Trophoblast cell (in vitro differentiated cells and primary cell): ENCODE measurements at regions not wholly inside any gene's neighbourhood (a gene's known extent, or its start where the extent isn't known, plus 50 kb on each side); places are given as distances from the start of the nearest gene placed in this dataset.

Source experiments
- DNase-seq, 2 donors: peaks; one replicate each; pipeline ENCODE4 v3.0.0-alpha.2; 2016
- H2AFZ ChIP-seq: 2 replicates; pipeline ENCODE4 v1.6.1; 2013; ENCODE audit warnings: low read length, moderate library complexity, mild to moderate bottlenecking; ENCODE audit not compliant: insufficient read depth, poor library complexity
- H2AK5ac ChIP-seq: 2 replicates; pipeline ENCODE4 v1.6.1; 2013; ENCODE audit warnings: mild to moderate bottlenecking, low read length
- H2BK120ac ChIP-seq: 2 replicates; pipeline ENCODE4 v1.6.1; 2013; ENCODE audit warnings: low read length, mild to moderate bottlenecking, moderate library complexity; ENCODE audit not compliant: insufficient read depth, poor library complexity
- H2BK12ac ChIP-seq: 2 replicates; pipeline ENCODE4 v1.6.1; 2013; ENCODE audit warnings: mild to moderate bottlenecking, low read length, moderate library complexity
- H2BK5ac ChIP-seq: 2 replicates; pipeline ENCODE4 v1.6.1; 2013; ENCODE audit warnings: low read length, low read depth, moderate library complexity, mild to moderate bottlenecking; ENCODE audit not compliant: poor library complexity
- H3K14ac ChIP-seq: 2 replicates; pipeline ENCODE4 v1.6.1; 2013; ENCODE audit warnings: mild to moderate bottlenecking, low read length
- H3K18ac ChIP-seq: 2 replicates; pipeline ENCODE4 v1.6.1; 2013; ENCODE audit warnings: mild to moderate bottlenecking, low read length
- H3K23ac ChIP-seq: 2 replicates; pipeline ENCODE4 v1.6.1; 2013; ENCODE audit warnings: low read length
- H3K27ac ChIP-seq: 2 replicates; pipeline ENCODE4 v1.5.1; 2013; ENCODE audit warnings: low read depth, mild to moderate bottlenecking, inconsistent platforms, low read length, moderate library complexity
- H3K27me3 ChIP-seq: 2 replicates; pipeline ENCODE4 v1.6.1; 2013; ENCODE audit warnings: inconsistent platforms, mild to moderate bottlenecking, low read length, moderate library complexity; ENCODE audit not compliant: insufficient read depth
- H3K36me3 ChIP-seq, 2 experiments: 1 replicate in 1 of 2; 2 replicates in 1 of 2; pipeline ENCODE4 v1.6.1; 2013; ENCODE audit warnings: low read length in 2 of 2, mild to moderate bottlenecking in 2 of 2, moderate library complexity in 1 of 2; ENCODE audit not compliant: insufficient read depth in 2 of 2, control insufficient read depth in 1 of 2
- H3K4ac ChIP-seq: 2 replicates; pipeline ENCODE4 v1.6.1; 2013; ENCODE audit warnings: low read depth, mild to moderate bottlenecking, low read length, moderate library complexity
- H3K4me1 ChIP-seq, 2 experiments: 1 replicate in 1 of 2; 2 replicates in 1 of 2; pipeline ENCODE4 v1.6.1; 2013; ENCODE audit warnings: low read length in 2 of 2, mild to moderate bottlenecking in 2 of 2, moderate library complexity in 1 of 2; ENCODE audit not compliant: insufficient read depth in 2 of 2, control insufficient read depth in 1 of 2
- H3K4me2 ChIP-seq: 2 replicates; pipeline ENCODE4 v1.6.1; 2013; ENCODE audit warnings: inconsistent platforms, mild to moderate bottlenecking, low read length, moderate library complexity
- H3K4me3 ChIP-seq: 2 replicates; pipeline ENCODE4 v1.5.1; 2013; ENCODE audit warnings: mild to moderate bottlenecking, low read depth, low read length, inconsistent platforms
- H3K79me1 ChIP-seq: one replicate; pipeline ENCODE4 v1.6.1; 2013; ENCODE audit warnings: low read length
- H3K79me2 ChIP-seq: 2 replicates; pipeline ENCODE4 v1.6.1; 2013; ENCODE audit warnings: low read length, mild to moderate bottlenecking; ENCODE audit not compliant: control insufficient read depth, insufficient read depth, poor library complexity
- H3K9ac ChIP-seq: 2 replicates; pipeline ENCODE4 v1.6.1; 2013; ENCODE audit warnings: mild to moderate bottlenecking, low read length
- H3K9me3 ChIP-seq: 2 replicates; pipeline ENCODE4 v1.6.1; 2013; ENCODE audit warnings: low read depth, mild to moderate bottlenecking, control low read depth, inconsistent platforms, low read length; ENCODE audit not compliant: insufficient read depth
- H4K12ac ChIP-seq: 2 replicates; pipeline ENCODE4 v1.6.1; 2013; ENCODE audit warnings: low read depth, mild to moderate bottlenecking, low read length, moderate library complexity
- H4K8ac ChIP-seq: 2 replicates; pipeline ENCODE4 v1.6.1; 2013; ENCODE audit warnings: low read depth, mild to moderate bottlenecking, low read length, moderate library complexity
- H4K91ac ChIP-seq: one replicate; pipeline ENCODE4 v1.6.1; 2013; ENCODE audit warnings: low read depth, mild to moderate bottlenecking, low read length, moderate library complexity
- WGBS: extraction: QIAGEN DNeasy Blood & Tissue Kit; methylation state at CpG from one replicate; pipeline ENCODE4 v1.1.7; 2013; ENCODE audit warnings: missing lambda C conversion rate; ENCODE audit not compliant: insufficient read length, insufficient coverage; ENCODE audit errors: extremely low coverage; 5-methylcytosine and 5-hydroxymethylcytosine counted together

DNA sequence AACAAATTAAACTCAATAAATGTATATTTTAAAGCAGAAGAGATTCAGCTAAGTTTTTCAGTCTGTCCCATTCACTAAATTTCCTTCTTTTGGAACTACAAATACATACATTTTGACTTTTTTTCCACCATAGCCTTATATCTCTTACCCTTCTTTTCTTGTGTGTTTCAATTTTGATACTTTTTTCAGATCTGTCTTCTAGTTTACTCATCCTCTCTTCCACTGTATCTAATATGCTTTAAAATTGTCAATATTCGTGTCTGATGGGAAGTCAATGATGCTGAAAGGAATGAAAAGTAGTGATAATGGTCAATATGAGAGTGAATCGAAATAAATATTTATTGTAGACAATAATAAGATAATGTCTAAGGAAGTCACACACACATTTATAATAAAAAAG lies 332.3 kb upstream of the KIRREL3 start:
- WGBS, result no CpG with 5 or more reads among the region's 2 CpGs
- Histone ChIP-seq H3K14ac (no peak overlapping the region), H2AK5ac (no peak overlapping the region), H3K9me3 (no peaks in the 10 kb centered on the region), H3K4me2 (no peak overlapping the region), H3K36me3 (no peaks in the 10 kb centered on the region), H3K79me2 (no peaks in the 10 kb centered on the region), H4K12ac (no peak overlapping the region), H3K9ac (no peak overlapping the region), H2BK120ac (no peak overlapping the region), H3K4me3 (no peak overlapping the region), H2AFZ (no peak overlapping the region), H3K4me1 (no peaks in the 10 kb centered on the region), H3K18ac (no peak overlapping the region), H3K23ac (no peak overlapping the region), H3K27me3 (no peaks in the 10 kb centered on the region), H3K4ac (no peak overlapping the region), H3K79me1 (no peaks in the 10 kb centered on the region), H4K91ac (no peak overlapping the region), H3K27ac (no peak overlapping the region), H2BK12ac (no peak overlapping the region), H4K8ac (no peak overlapping the region), H2BK5ac (no peak overlapping the region)
- no peak for DNase-seq

DNA sequence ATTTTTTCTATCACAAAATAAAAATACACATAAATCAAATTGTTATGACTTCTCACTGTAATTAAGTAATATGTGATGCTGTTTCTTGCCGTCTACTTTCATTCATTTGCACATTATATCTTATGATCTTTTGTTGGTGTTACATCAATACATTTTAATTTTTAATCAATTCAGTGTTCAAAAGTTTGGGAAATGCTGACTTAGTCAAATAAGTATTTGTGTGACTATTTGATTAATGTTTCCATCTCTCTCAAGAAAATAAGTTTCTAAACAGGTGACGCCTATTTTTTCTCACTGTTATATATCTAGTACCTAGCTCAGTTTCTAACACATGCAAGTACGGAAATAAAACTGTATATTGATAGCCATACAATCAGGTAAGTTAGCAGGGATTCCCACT lies 329.5 kb upstream of the KIRREL3 start:
- H3K14ac ChIP-seq, result no peak overlapping the region
- no peak overlapping the region for H2AK5ac ChIP-seq
- no peak overlapping the region for H2BK5ac ChIP-seq
- no peak for DNase-seq
- H3K9ac ChIP-seq, result no peak overlapping the region
- H3K79me2 ChIP-seq, result no peaks in the 10 kb centered on the region
- H4K12ac ChIP-seq, result no peak overlapping the region
- no peaks in the 10 kb centered on the region for H3K9me3 ChIP-seq
- no peaks in the 10 kb centered on the region for H3K27me3 ChIP-seq
- H2BK120ac ChIP-seq, result no peak overlapping the region
- H3K79me1 ChIP-seq, result no peaks in the 10 kb centered on the region
- H4K91ac ChIP-seq, result no peak overlapping the region
- no peak overlapping the region for H4K8ac ChIP-seq
- WGBS, result no CpG with 5 or more reads among the region's 3 CpGs
- H3K18ac ChIP-seq, result no peak overlapping the region
- H3K27ac ChIP-seq, result no peak overlapping the region
- no peak overlapping the region for H3K4ac ChIP-seq
- no peak overlapping the region for H2BK12ac ChIP-seq
- H3K4me3 ChIP-seq, result no peak overlapping the region
- H3K4me1 ChIP-seq, result no peaks in the 10 kb centered on the region
- H3K4me2 ChIP-seq, result no peak overlapping the region
- H3K23ac ChIP-seq, result no peak overlapping the region
- H2AFZ ChIP-seq, result no peak overlapping the region
- no peaks in the 10 kb centered on the region for H3K36me3 ChIP-seq

DNA sequence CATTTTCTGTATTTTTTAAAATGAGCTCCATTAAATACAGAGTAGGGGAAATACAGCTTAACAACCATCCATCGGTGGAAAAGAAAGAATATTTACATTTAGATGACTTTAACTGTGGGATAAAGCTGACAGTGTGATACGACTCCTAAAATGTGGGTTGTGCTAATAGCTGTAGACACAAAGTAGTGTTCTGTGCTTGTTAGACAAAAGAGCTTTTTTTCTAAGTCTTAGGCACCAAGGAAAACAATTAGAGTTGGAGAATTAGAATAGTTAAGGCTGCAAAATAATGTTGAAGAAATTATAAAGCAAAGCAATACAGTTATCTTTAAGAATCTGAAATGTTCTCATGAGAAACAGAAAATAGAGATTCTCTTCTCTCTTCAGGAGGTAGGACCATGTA lies 307.7 kb upstream of the KIRREL3 start:
- no peak overlapping the region for H3K4ac ChIP-seq
- H3K18ac ChIP-seq, result no peak overlapping the region
- no peak overlapping the region for H2BK120ac ChIP-seq
- H3K27me3 ChIP-seq, result no peaks in the 10 kb centered on the region
- H3K79me1 ChIP-seq, result no peaks in the 10 kb centered on the region
- H3K9me3 ChIP-seq, result no peaks in the 10 kb centered on the region
- WGBS, result no CpG with 5 or more reads among the region's 2 CpGs
- H4K12ac ChIP-seq, result no peak overlapping the region
- no peak overlapping the region for H2AK5ac ChIP-seq
- H4K8ac ChIP-seq, result no peak overlapping the region
- no peak overlapping the region for H2BK5ac ChIP-seq
- H3K27ac ChIP-seq, result no peak overlapping the region
- H3K4me1 ChIP-seq, result no peaks in the 10 kb centered on the region
- H2BK12ac ChIP-seq, result no peak overlapping the region
- no peak overlapping the region for H3K4me3 ChIP-seq
- no peak overlapping the region for H2AFZ ChIP-seq
- no peak overlapping the region for H3K23ac ChIP-seq
- no peak for DNase-seq
- no peaks in the 10 kb centered on the region for H3K79me2 ChIP-seq
- no peaks in the 10 kb centered on the region for H3K36me3 ChIP-seq
- H3K9ac ChIP-seq, result no peak overlapping the region
- no peak overlapping the region for H3K4me2 ChIP-seq
- H3K14ac ChIP-seq, result no peak overlapping the region
- no peak overlapping the region for H4K91ac ChIP-seq

DNA sequence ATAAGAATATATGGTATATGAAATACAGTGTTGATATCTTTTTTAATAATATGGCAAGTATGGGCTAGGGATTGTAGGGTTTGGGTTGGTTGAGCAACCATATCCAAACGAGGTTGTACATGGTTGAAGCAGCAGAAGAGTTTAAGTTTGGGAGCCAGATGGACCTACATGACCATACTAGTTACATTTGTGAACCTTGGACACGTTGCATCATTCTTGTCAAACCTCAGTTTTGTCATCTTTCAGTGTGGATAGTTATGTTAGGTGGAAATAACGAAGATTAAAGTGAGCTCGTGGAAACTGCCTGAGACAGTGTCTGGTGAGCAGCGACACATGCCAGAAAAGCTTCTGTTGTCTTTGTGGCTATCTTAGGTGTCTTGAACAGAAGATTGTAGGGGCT lies 307.1 kb upstream of the KIRREL3 start:
- no peak overlapping the region for H4K12ac ChIP-seq
- H3K4me2 ChIP-seq, result no peak overlapping the region
- no peaks in the 10 kb centered on the region for H3K36me3 ChIP-seq
- H3K79me2 ChIP-seq, result no peaks in the 10 kb centered on the region
- H2BK12ac ChIP-seq, result no peak overlapping the region
- H3K79me1 ChIP-seq, result no peaks in the 10 kb centered on the region
- H3K23ac ChIP-seq, result no peak overlapping the region
- no peak for DNase-seq
- H3K18ac ChIP-seq, result no peak overlapping the region
- H2BK5ac ChIP-seq, result no peak overlapping the region
- no peak overlapping the region for H3K27ac ChIP-seq
- no peak overlapping the region for H3K4ac ChIP-seq
- H3K4me1 ChIP-seq, result no peaks in the 10 kb centered on the region
- no peak overlapping the region for H2AK5ac ChIP-seq
- H3K9ac ChIP-seq, result no peak overlapping the region
- no peaks in the 10 kb centered on the region for H3K9me3 ChIP-seq
- no peak overlapping the region for H2AFZ ChIP-seq
- H3K27me3 ChIP-seq, result no peaks in the 10 kb centered on the region
- H3K4me3 ChIP-seq, result no peak overlapping the region
- no peak overlapping the region for H4K8ac ChIP-seq
- H2BK120ac ChIP-seq, result no peak overlapping the region
- H4K91ac ChIP-seq, result no peak overlapping the region
- WGBS, result no CpG with 5 or more reads among the region's 5 CpGs
- H3K14ac ChIP-seq, result no peak overlapping the region
